Urothelium cell line (cell line): ENCODE measurements at regions not wholly inside any gene's neighbourhood (a gene's known extent, or its start where the extent isn't known, plus 50 kb on each side); places are given as distances from the start of the nearest gene placed in this dataset.
A peak's percentile ranks its signal among the peaks of the same experiment; 100 is the strongest.

ENCODE experiments used
- DNase-seq: peaks from one replicate; pipeline ENCODE4 v3.0.0; 2011; ENCODE audit warnings: low spot score, mixed read lengths
- FAIRE-seq: peaks from 2 replicates; lab custom pipeline; 2011; peaks lifted over from hg19 to GRCh38; lab: Jason Lieb, UNC

DNA sequence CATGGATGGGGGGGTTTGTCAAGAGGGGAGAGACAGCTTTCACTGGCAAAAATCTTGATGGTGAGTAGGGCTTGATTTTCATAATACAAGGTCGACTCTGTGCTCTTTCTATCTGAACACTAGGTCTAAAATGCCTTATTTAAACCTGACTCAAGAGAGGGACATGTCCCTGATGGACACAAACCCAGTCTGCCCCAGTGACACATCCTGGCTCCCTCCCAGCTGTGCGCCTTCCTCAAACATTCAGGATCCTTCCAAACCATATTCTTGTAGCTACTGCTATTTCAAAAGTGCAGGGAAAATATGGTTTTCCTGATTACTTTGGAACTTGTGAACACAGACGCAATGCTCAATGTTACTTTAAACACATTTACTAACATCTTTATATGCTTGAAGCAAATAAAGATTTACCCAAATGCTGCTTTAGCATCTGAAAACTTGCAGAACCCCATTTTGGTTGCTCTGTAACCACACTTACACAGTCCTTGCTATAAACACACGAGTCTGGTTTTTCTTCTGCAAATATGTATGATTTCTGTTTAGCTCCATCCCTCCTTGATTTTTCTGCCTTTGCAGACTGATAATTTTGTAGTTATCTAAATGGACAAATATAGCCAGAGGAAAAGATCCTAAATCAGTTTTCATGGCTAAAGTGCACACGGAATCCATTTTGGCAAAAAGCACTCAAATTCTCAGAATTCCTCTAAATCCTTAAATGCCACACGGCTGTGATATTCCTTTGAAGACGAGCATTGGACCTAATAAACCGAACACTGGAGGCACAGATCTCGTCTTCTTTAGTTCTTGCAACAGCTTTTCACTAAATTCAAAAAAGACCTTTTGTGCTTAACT lies 499.9 kb upstream of the ZFHX3 start:
- DNase-seq (peak; percentile 14), FAIRE-seq (no peak)

DNA sequence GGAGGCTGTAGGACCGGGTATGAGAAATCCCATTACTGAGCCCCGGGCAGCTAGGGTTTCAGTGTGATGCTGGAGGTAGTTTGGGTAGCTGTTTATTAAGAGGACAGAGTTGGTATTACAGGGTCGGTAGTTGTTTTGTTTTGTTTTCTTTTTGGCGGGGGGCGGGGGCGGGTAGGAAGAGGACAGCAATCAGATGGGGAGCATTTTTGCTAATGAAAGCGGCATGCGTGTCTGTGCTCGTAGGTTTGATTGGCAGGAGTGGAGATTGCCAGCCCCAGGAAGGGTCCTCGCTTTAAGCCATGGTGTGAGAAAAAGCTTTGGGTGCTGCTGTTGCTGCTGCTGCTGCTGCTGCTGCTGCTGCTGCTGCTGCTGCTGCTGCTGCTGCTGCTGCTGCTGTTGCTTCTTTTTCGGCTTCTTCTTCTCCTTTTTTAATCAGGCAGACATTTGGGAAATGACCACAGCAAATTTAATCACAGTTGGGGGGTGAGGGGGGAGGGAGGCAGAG lies 498.5 kb upstream of the ZFHX3 start:
- DNase-seq (peak; percentile 46), FAIRE-seq (no peak)

DNA sequence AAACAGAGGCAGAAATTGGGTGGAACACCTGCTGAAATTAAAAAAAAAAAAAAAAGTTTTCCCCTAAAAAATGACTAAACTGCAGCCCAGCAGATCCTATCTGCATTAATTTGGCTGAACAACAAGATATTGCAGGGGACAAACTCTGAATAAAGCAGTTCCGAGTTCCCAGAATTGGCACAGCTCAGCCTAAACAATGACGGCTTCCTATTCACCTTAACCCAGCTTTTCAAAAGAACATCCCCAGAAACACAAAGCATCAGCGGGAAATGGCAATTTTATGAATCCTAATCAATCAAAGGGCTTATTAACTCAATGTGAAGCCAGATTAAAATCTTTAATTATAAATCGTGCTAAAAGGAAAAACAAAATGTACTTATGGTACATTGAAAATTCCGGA lies 497.8 kb upstream of the ZFHX3 start:
- DNase-seq: no peak

DNA sequence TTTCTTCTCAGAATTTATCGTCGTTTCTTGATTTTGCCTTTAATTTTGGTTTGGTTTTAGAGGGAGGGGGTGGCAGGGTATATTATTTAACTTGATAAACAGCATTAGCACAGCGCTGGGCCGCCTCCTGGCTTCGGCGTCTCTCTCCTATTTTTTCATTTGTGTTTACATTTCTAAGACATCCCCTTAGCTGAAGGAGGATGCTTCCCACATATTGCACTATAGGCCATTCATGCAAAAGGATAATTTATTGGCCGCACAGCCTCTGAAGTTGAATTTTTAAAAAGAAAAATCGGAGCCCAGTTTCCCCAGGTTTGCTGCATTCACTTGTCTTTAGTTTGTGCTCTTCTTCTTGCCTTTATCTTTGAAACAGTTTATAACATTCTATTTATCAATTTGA lies 497.4 kb upstream of the ZFHX3 start:
- DNase-seq (no peak), FAIRE-seq (no peak)

More for the DNA sequence above, 497.8 kb upstream of the ZFHX3 start:
- no peak for FAIRE-seq

DNA sequence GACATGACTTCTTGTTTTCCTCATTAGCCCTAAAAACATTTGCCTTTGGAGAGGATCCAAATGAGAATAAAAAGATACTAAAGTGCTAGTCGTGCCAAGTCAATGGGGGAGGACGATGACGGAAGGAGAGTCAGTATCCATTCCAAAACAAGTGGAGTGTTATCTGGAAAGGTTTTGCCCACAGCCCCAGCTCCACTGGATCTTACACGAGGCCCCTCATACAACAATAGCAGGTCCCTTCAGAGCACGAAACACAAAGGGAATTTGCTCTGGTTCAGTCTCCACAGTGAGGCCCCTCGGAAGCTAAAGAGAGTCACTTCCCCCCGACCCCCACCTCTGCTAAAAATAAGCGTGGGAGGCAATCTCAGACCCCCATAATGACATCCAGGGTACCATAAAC lies 496.9 kb upstream of the ZFHX3 start:
- no peak for FAIRE-seq
- no peak for DNase-seq

- FAIRE-seq (no peak), DNase-seq (no peak)
Observed at GRCh38 chr16:73543970-73544599, 496.2 kb upstream of the ZFHX3 start.

- FAIRE-seq (no peak), DNase-seq (no peak)
Observed at GRCh38 chr16:73543331-73543969, 495.5 kb upstream of the ZFHX3 start.

DNA sequence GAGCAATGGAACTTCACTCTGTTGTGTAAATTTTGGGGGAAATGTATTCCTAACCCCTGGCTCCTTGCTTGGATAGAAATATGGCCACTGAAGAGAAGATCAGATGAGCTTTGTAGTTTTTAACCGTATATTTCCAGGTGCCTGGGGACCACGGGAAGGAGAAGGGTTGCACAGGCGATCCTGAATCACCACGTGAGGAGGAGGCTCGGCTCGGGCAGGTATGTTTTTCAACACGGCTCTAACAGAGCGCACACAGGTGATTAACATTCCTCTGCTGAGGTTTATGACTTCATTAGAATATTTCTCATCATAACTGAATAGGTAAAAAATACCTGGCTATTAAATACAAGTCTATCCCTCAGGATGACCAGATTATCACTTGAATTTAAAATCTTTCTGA lies 495.0 kb upstream of the ZFHX3 start:
- no peak for FAIRE-seq
- DNase-seq: no peak

DNA sequence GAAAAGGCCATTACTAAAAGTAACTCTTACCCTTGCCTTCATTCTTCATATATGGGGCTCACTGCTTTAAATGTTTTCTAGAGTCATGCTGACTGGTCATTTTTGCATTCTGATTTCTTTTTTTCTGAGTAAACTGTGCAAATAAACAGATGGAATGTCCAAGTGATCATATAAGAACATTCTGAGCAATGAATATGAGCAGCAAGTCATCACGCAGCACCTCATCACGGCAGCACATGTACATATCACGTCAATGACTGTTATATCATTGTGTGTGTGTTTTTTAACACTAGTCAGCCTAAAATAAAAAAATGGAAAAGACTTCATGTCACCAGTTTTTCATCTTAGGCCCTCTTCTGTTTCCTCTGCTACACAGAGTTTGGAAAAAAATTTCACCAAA lies 490.0 kb upstream of the ZFHX3 start:
- no peak for DNase-seq

DNA sequence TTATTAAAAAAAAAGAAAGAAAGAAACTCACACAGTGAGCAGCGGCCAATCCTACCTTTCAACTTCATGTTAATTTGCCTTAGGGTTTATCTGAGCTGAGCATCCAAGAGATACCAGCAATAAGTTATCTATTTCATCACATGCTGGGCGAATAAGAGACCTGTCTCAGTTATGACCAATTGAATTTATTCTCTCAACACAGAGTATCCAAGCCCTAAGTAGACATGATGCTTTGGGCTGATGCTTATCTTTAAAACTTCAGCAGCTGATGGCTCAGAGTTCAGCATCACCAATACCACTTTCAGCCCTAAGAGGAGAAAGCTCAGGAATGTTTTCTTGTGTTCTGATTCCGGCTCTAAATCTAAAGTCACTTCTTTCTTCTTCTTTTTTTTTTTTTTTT lies 489.0 kb upstream of the ZFHX3 start:
- FAIRE-seq: no peak
- DNase-seq: no peak

More for the DNA sequence above, 490.0 kb upstream of the ZFHX3 start:
- no peak for FAIRE-seq

DNA sequence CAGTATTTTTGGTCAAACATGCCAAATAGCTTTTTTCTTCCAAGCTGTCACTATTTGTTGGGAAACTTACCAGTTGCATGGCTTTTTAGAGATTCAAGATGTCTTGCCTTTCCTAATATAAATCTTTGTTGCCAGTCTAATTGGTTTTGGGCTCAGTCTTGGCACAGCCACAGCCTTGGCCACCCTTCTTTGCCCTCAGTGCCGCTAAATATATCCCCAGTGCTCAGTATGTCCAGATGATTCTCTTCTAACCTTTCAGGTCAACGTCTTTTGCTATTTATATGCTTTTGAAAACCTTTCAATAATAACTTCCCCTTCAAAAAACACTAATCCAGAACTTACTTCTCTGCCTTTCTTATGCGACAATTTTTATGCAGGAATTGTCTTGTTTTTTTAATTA lies 483.1 kb upstream of the ZFHX3 start:
- DNase-seq (no peak), FAIRE-seq (no peak)

- FAIRE-seq: no peak
- DNase-seq: no peak
Observed at GRCh38 chr16:73530529-73530928, 482.6 kb upstream of the ZFHX3 start.

GRCh38 chr16:73529303-73530012 lies 481.5 kb upstream of the ZFHX3 start:
- no peak for FAIRE-seq
- DNase-seq: no peak

DNA sequence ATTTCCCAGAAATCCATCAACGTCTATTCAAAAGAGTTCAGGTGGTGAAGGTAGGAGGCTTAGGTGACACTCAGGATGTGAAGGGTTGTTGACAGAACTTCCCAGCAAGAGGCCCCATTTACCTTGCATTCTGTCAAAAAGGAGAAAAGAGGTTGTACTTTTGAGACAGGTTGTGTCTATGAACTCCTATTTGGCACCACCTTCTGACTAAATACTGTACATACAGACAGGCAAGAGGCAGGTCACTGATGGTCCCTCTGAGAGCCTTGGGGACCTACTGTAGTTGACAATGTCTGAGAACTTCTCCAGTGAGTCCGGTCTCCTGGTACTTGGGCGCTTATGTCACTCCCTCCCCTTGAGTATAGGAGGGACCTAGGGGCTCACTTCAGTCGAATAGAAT lies 479.3 kb upstream of the ZFHX3 start:
- FAIRE-seq (no peak), DNase-seq (no peak)

DNA sequence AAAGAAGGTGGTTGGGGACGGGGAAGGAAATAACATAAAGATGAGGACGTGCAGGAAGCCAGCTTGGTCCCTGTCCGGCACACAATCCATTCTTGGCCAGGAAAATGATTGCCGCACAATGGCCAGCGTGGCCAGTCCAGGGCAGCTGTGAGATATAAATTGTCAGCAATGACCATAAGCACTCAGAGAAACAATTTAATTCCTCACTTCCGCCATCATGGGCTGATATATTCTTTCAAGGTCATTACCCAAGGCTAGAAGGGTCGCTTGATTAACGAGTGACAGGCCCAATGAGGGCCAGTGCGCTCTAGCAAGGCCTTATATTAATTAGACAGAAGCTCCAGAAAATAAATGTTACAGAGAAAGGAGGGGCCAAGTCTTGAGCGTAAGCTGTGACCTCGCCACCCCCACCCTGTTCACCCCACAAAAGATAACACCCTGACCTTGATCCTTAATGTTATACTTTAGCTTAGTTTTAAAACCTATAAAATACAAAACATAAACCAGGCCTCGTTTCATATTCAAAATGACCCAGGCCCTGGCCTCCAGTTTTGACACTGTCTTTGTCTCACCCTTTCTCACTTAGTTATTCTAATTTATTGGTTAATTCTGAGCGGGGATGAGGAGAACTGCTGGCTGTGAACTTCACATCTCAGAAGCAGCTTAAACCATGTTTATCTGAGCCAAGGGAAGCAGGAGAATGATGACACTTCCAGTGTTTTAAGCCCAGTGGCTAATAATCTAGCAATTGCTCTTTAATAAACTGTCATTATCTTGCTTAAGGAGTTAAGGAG lies 478.3 kb upstream of the ZFHX3 start:
- DNase-seq: no peak

DNA sequence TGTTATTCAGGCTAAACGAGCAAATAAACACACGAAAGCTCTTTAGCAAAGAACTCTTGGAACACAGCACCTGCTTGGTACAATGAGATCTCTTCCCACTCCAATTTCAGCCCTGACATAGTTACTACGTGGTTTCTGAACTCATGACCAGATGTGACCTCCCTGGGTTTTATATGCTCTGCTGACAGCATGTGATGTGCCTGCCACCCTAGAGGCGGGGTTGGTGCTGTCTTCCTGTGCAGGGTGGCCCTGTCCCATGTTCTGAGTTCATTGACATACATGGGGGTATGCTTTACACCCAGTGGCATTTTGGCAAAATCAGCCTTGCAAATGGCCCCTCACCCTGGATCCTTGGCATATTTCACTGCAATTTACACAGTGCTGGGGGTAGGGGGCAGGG lies 475.3 kb upstream of the ZFHX3 start:
- FAIRE-seq: no peak
- no peak for DNase-seq

More for the DNA sequence above, 478.3 kb upstream of the ZFHX3 start:
- no peak for FAIRE-seq

- FAIRE-seq (no peak), DNase-seq (no peak)
Observed at GRCh38 chr16:73521499-73521898, 473.6 kb upstream of the ZFHX3 start.

GRCh38 chr16:73515616-73516015 lies 467.7 kb upstream of the ZFHX3 start:
- DNase-seq (no peak), FAIRE-seq (no peak)

- DNase-seq (no peak), FAIRE-seq (no peak)
Observed at GRCh38 chr16:73510852-73511251, 462.9 kb upstream of the ZFHX3 start.

DNA sequence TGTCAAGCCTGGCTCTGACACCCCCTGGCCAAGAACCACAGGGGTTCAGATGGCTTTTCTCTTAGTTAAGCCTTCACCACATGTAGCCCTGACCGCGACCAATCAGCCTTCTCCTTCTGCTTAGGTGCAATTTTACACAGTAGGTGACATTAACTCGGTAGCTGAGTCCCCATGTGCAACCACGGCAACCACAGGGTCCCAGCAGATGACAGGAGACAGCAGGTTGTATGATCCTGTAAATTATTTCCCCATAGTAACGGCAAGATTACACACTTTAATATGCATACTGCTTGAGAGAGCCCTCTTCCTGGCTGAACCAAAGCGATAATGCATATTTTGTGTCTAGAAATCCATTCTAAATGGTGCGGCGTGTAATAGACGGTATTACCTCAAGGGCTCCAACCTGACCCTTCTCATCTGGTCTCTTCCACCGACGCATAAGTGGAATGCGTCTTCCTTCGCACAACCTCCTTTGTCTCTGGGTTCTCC lies 458.7 kb upstream of the ZFHX3 start:
- no peak for DNase-seq

More for the DNA sequence above, 458.7 kb upstream of the ZFHX3 start:
- no peak for FAIRE-seq
